OCI-LY7 (cell line): ENCODE measurements at regions not wholly inside any gene's neighbourhood (a gene's known extent, or its start where the extent isn't known, plus 50 kb on each side); places are given as distances from the start of the nearest gene placed in this dataset.

ENCODE experiments used
- BruUV-seq: library from RNA; stranded (reverse); fragments of 400-500 nt; replicated peaks from 2 replicates; lab custom pipeline; 2021; lab: Mats Ljungman, UMichigan
- CTCF ChIA-PET: fragments of 300-600 bp; sonication (Branson Sonifier 250); formaldehyde crosslinking; loops from one replicate; lab custom pipeline; 2022; ENCODE audit warnings: antibody characterized with exemption; ENCODE audit not compliant: unreplicated experiment; lab: Charles Lee
- POLR2A ChIA-PET: fragments of 300-600 bp; sonication (Branson Sonifier 250); formaldehyde crosslinking; loops from one replicate; lab custom pipeline; 2022; ENCODE audit warnings: antibody characterized with exemption; lab: Charles Lee
- DNase-seq: peaks from one replicate; pipeline ENCODE4 v3.0.0-alpha.2; 2015; ENCODE audit warnings: low spot score
- H2AFZ ChIP-seq: fragments of 200-600 bp; sonication (generic), shearing (Covaris generic); 2 replicates; pipeline ENCODE4 v1.6.1; 2014; ENCODE audit warnings: mild to moderate bottlenecking, antibody characterized with exemption, low read length, moderate library complexity
- H3K27ac ChIP-seq: fragments of 200-600 bp; sonication (generic); 2 replicates; pipeline ENCODE4 v1.5.1; 2014; ENCODE audit warnings: mixed run types, low read depth, mild to moderate bottlenecking, moderate library complexity, low read length, inconsistent platforms; ENCODE audit not compliant: poor library complexity, severe bottlenecking
- H3K36me3 ChIP-seq: fragments of 200-600 bp; sonication (generic); 2 replicates; pipeline ENCODE4 v1.6.1; 2014; ENCODE audit warnings: mild to moderate bottlenecking, antibody characterized with exemption, low read length, moderate library complexity, mixed read lengths; ENCODE audit not compliant: insufficient read depth
- H3K4me1 ChIP-seq: fragments of 200-600 bp; sonication (generic); 2 replicates; pipeline ENCODE4 v1.5.1; 2014; ENCODE audit warnings: mild to moderate bottlenecking, low read length; ENCODE audit not compliant: insufficient read depth, poor library complexity, severe bottlenecking
- H3K4me2 ChIP-seq: fragments of 200-600 bp; sonication (generic); 2 replicates; pipeline ENCODE4 v1.6.1; 2014; ENCODE audit warnings: mild to moderate bottlenecking, low read length
- H3K4me3 ChIP-seq: fragments of 200-600 bp; sonication (generic); 2 replicates; pipeline ENCODE4 v1.5.1; 2014; ENCODE audit warnings: mild to moderate bottlenecking, low read depth, low read length; ENCODE audit not compliant: poor library complexity, severe bottlenecking
- H3K79me2 ChIP-seq: fragments of 200-600 bp; sonication (generic); 2 replicates; pipeline ENCODE4 v1.6.1; 2016; ENCODE audit warnings: low read depth, mild to moderate bottlenecking, low read length, moderate library complexity, mixed read lengths; ENCODE audit not compliant: insufficient read depth
- H3K9me2 ChIP-seq: fragments of 200-600 bp; sonication (generic); 2 replicates; pipeline ENCODE4 v1.6.1; 2016; ENCODE audit warnings: mild to moderate bottlenecking, low read length, mixed read lengths; ENCODE audit not compliant: insufficient read depth
- H3K9me3 ChIP-seq: fragments of 200-600 bp; sonication (generic); 2 replicates; pipeline ENCODE4 v1.6.1; 2014; ENCODE audit warnings: mild to moderate bottlenecking, mixed run types, low read length, mixed read lengths
- H4K20me1 ChIP-seq: fragments of 200-600 bp; sonication (generic); 2 replicates; pipeline ENCODE4 v1.6.1; 2014; ENCODE audit warnings: mild to moderate bottlenecking, antibody characterized with exemption, low read length, moderate library complexity, mixed read lengths; ENCODE audit not compliant: insufficient read depth
- CTCF ChIP-seq: fragments of 200-600 bp; sonication (generic); conservative IDR thresholded peaks from 2 replicates; pipeline ENCODE4 v1.5.1; 2014; ENCODE audit warnings: mild to moderate bottlenecking, antibody characterized with exemption, low read length, moderate library complexity, mixed read lengths
- EZH2phosphoT487 ChIP-seq: fragments of 200-600 bp; sonication (generic); IDR thresholded peaks from 2 replicates; pipeline ENCODE4 v1.6.1; 2018; ENCODE audit warnings: low read depth, borderline replicate concordance, mild to moderate bottlenecking, mixed run types, antibody characterized with exemption, low read length, moderate library complexity, mixed read lengths
- intact Hi-C: fragments of 100-400 bp; cut with micrococcal nuclease; formaldehyde crosslinking; loops from one replicate; pipeline ENCODE4 v1.10.0; 2022; ENCODE audit not compliant: unreplicated experiment

GRCh38 chr10:131844529-131845084, 56.2 kb upstream of the PPP2R2D start:
- DNase-seq: no peak

GRCh38 chr10:131845505-131846239, 55.1 kb upstream of the PPP2R2D start:
- H2AFZ ChIP-seq: no peak overlapping the region
- no peaks in the 10 kb centered on the region for H3K4me1 ChIP-seq
- DNase-seq: no peak
- ChIA-PET CTCF (no interaction called here), POLR2A (no interaction called here)
- H3K9me3 ChIP-seq: no peaks in the 10 kb centered on the region
- TF ChIP-seq EZH2phosphoT487: no peak
- TF ChIP-seq CTCF: no peak
- no peaks in the 10 kb centered on the region for H4K20me1 ChIP-seq
- intact Hi-C loops: no loop called here
- no peaks in the 10 kb centered on the region for H3K9me2 ChIP-seq
- BruUV-seq: no TSS peak
- no peak overlapping the region for H3K27ac ChIP-seq
- no peaks in the 10 kb centered on the region for H3K79me2 ChIP-seq
- H3K4me3 ChIP-seq: no peak overlapping the region
- H3K4me2 ChIP-seq: no peak overlapping the region
- H3K36me3 ChIP-seq: no peaks in the 10 kb centered on the region

More at GRCh38 chr10:131844529-131845084, 56.2 kb upstream of the PPP2R2D start:
- POLR2A ChIA-PET: interaction anchor here (0.6 kb wide), 3 partner anchors 179 to 850 kb away, joined by 3 read pairs; no protein-coding TSS in a partner anchor
- TF ChIP-seq EZH2phosphoT487: no peak
- no peak for TF ChIP-seq CTCF
- no TSS peak for BruUV-seq
- no peak overlapping the region for H3K4me2 ChIP-seq
- H3K27ac ChIP-seq: no peak overlapping the region
- no peak overlapping the region for H3K4me3 ChIP-seq
- H3K36me3 ChIP-seq: no peaks in the 10 kb centered on the region
- no peaks in the 10 kb centered on the region for H4K20me1 ChIP-seq
- CTCF ChIA-PET: no interaction called here
- no peaks in the 10 kb centered on the region for H3K4me1 ChIP-seq
- H3K9me2 ChIP-seq: no peaks in the 10 kb centered on the region
- no peak overlapping the region for H2AFZ ChIP-seq
- no peaks in the 10 kb centered on the region for H3K79me2 ChIP-seq
- H3K9me3 ChIP-seq: no peaks in the 10 kb centered on the region
- intact Hi-C loops: no loop called here
